ENCODE measurements at regions not wholly inside any gene's neighbourhood (a gene's known extent, or its start where the extent isn't known, plus 50 kb on each side); places are given as distances from the start of the nearest gene placed in this dataset.

GRCh38 chr11:38392176-38392575 is 1794.1 kb upstream of the RAG2 start (continued):
- no peak for TF ChIP-seq EP300 (IDR thresholded peaks at IDR 0.05; ENCODE audit: low read depth in 2 of 2, low read length in 2 of 2)
- TF ChIP-seq EP300 (CRISPR knock-in tag; IDR thresholded peaks at IDR 0.05; ENCODE audit: borderline replicate concordance) = no peak

GRCh38 chr11:38384568-38384967 is 1786.5 kb upstream of the RAG2 start:
- WGBS (ENCODE audit: low lambda C conversion rate) = 5% methylated on average over 4 of the region's 4 CpGs
- Histone ChIP-seq H3K4me2 (ENCODE audit: low read depth, low read length) (no peak overlapping the region), H3K36me3 (replicated peaks in 1 of 2; ENCODE audit: control insufficient read depth in 1 of 2, insufficient read depth in 2 of 2, low read length in 2 of 2) (no peaks in the 10 kb centered on the region), H2AFZ (ENCODE audit: low read length) (no peak overlapping the region), H3K79me2 (ENCODE audit: insufficient read depth, low read length) (no peaks in the 10 kb centered on the region), H3K4me3 (replicated peaks in 1 of 3; ENCODE audit: insufficient read depth in 1 of 3, low read depth in 2 of 3, low read length in 3 of 3) (no peak overlapping the region), H4K20me1 (ENCODE audit: insufficient read depth, low read length) (no peaks in the 10 kb centered on the region), H3K9me3 (ENCODE audit: low read length) (peaks cover 52% of the 10 kb centered on the region), H3K9ac (ENCODE audit: insufficient read depth, low read depth, low read length) (no peak overlapping the region), H3K27ac (ENCODE audit: extremely low read length, insufficient read depth, low read length) (no peak overlapping the region), H3K27me3 (ENCODE audit: control insufficient read depth in 1 of 2, insufficient read depth in 2 of 2, low read length in 2 of 2) (no peaks in the 10 kb centered on the region), H3K4me1 (ENCODE audit: insufficient read depth, low read length) (no peaks in the 10 kb centered on the region)
- BruUV-seq (replicated peaks) = no TSS peak
- in situ Hi-C loops (cut with HindIII; ENCODE audit: extremely low pct_ligation_motif_present, low pct_unique_long_range_greater_than_20kb) (no loop called here), intact Hi-C loops (cut with micrococcal nuclease; ENCODE audit: unreplicated experiment) (no loop called here)
- ATAC-seq (no peak), DNase-seq (ENCODE audit: low spot score) (no peak), FAIRE-seq (no peak)
- CTCF ChIA-PET (ENCODE audit: low intra/inter-chr PET ratio, low total read pairs) = no interaction called here
- no peak for TF ChIP-seq REXO4 (CRISPR knock-in tag; IDR thresholded peaks at IDR 0.05; ENCODE audit: borderline replicate concordance)
- TF ChIP-seq YEATS4 (CRISPR knock-in tag; IDR thresholded peaks at IDR 0.05; ENCODE audit: borderline replicate concordance) = no peak
- TF ChIP-seq PHB2 (IDR thresholded peaks at IDR 0.05; ENCODE audit: partially characterized antibody) = no peak
- no peak for TF ChIP-seq IRF2 (CRISPR knock-in tag; IDR thresholded peaks at IDR 0.05)
- no peak for TF ChIP-seq ZNF749 (CRISPR knock-in tag; IDR thresholded peaks at IDR 0.05; ENCODE audit: borderline replicate concordance)
- TF ChIP-seq AHR (CRISPR knock-in tag; IDR thresholded peaks at IDR 0.05) = no peak
- no peak for TF ChIP-seq SP4 (CRISPR knock-in tag; IDR thresholded peaks at IDR 0.05)
- no peak for TF ChIP-seq GTF3A (CRISPR knock-in tag; conservative IDR thresholded peaks at IDR 0.05)
- no peak for TF ChIP-seq TIGD3 (CRISPR knock-in tag; IDR thresholded peaks at IDR 0.05; ENCODE audit: borderline replicate concordance)
- no peak for TF ChIP-seq ZNF878 (CRISPR knock-in tag; IDR thresholded peaks at IDR 0.05)
- no peak for TF ChIP-seq KDM4B (CRISPR knock-in tag; IDR thresholded peaks at IDR 0.05)
- TF ChIP-seq ZNF335 (CRISPR knock-in tag; IDR thresholded peaks at IDR 0.05) = no peak
- POLR2A ChIA-PET = no interaction called here

All from HepG2 (cell line).